GM23338 (cell line): ENCODE measurements at regions not wholly inside any gene's neighbourhood (a gene's known extent, or its start where the extent isn't known, plus 50 kb on each side); places are given as distances from the start of the nearest gene placed in this dataset.

ENCODE experiments used
- EZH2 ChIP-seq: fragments of 200-600 bp; sonication (generic); IDR thresholded peaks from one replicate; pipeline ENCODE4 v1.8.0; 2017; ENCODE audit warnings: antibody characterized with exemption, mild to moderate bottlenecking, low read depth; ENCODE audit not compliant: unreplicated experiment
- EZH2phosphoT487 ChIP-seq: fragments of 200-600 bp; sonication (generic); IDR thresholded peaks from one replicate; pipeline ENCODE4 v1.8.1; 2018; ENCODE audit warnings: antibody characterized with exemption; ENCODE audit not compliant: unreplicated experiment
- NANOG ChIP-seq: IDR thresholded peaks from 2 replicates; pipeline ENCODE4 v1.6.1; 2016; ENCODE audit warnings: antibody characterized with exemption, borderline replicate concordance
- POLR2AphosphoS5 ChIP-seq: IDR thresholded peaks from 2 replicates; pipeline ENCODE4 v1.6.1; 2016; ENCODE audit warnings: antibody characterized with exemption, low read depth
- TF ChIP-seq, protein P1 (sequence below), 2 experiments: fragments of 200-600 bp in 1 of 2; sonication (generic) in 1 of 2; conservative IDR thresholded peaks; 2 replicates each; pipeline versions ENCODE4 v1.5.1 to v1.6.1; 2016 to 2017; ENCODE audit warnings: antibody characterized with exemption in 2 of 2, low read depth in 2 of 2, mild to moderate bottlenecking in 2 of 2, moderate library complexity in 1 of 2
- TF ChIP-seq, protein P2 (sequence below): IDR thresholded peaks from one replicate; pipeline ENCODE4 v1.6.1; 2018; ENCODE audit warnings: antibody characterized with exemption; ENCODE audit not compliant: unreplicated experiment

DNA sequence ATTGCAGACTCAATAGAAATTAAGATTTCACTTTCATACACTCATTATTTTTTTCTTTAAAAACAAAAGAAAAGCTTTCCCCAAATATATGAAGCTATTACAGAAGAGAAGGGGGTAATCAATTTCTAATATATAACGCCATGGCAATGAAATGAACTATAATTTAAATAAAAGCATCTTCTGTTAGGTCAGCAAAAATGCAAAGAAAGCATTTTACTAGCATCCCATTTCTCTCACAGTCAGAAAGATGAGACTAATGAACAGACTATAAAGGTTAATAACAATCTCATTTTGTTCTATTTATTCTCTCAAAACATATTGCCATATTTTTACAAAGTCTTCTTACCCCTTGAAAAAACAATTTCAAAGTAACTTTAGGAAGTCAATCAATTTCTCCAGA lies 89.0 kb downstream of the TRIML1 start:
- TF ChIP-seq EZH2 (no peak), NANOG (no peak), EZH2phosphoT487 (no peak), POLR2AphosphoS5 (no peak)
- TF ChIP-seq, protein P1, sequence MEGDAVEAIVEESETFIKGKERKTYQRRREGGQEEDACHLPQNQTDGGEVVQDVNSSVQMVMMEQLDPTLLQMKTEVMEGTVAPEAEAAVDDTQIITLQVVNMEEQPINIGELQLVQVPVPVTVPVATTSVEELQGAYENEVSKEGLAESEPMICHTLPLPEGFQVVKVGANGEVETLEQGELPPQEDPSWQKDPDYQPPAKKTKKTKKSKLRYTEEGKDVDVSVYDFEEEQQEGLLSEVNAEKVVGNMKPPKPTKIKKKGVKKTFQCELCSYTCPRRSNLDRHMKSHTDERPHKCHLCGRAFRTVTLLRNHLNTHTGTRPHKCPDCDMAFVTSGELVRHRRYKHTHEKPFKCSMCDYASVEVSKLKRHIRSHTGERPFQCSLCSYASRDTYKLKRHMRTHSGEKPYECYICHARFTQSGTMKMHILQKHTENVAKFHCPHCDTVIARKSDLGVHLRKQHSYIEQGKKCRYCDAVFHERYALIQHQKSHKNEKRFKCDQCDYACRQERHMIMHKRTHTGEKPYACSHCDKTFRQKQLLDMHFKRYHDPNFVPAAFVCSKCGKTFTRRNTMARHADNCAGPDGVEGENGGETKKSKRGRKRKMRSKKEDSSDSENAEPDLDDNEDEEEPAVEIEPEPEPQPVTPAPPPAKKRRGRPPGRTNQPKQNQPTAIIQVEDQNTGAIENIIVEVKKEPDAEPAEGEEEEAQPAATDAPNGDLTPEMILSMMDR (conservative IDR thresholded peaks at IDR 0.05; ENCODE audit: low read depth in 2 of 2): no peak
- TF ChIP-seq, protein P2, sequence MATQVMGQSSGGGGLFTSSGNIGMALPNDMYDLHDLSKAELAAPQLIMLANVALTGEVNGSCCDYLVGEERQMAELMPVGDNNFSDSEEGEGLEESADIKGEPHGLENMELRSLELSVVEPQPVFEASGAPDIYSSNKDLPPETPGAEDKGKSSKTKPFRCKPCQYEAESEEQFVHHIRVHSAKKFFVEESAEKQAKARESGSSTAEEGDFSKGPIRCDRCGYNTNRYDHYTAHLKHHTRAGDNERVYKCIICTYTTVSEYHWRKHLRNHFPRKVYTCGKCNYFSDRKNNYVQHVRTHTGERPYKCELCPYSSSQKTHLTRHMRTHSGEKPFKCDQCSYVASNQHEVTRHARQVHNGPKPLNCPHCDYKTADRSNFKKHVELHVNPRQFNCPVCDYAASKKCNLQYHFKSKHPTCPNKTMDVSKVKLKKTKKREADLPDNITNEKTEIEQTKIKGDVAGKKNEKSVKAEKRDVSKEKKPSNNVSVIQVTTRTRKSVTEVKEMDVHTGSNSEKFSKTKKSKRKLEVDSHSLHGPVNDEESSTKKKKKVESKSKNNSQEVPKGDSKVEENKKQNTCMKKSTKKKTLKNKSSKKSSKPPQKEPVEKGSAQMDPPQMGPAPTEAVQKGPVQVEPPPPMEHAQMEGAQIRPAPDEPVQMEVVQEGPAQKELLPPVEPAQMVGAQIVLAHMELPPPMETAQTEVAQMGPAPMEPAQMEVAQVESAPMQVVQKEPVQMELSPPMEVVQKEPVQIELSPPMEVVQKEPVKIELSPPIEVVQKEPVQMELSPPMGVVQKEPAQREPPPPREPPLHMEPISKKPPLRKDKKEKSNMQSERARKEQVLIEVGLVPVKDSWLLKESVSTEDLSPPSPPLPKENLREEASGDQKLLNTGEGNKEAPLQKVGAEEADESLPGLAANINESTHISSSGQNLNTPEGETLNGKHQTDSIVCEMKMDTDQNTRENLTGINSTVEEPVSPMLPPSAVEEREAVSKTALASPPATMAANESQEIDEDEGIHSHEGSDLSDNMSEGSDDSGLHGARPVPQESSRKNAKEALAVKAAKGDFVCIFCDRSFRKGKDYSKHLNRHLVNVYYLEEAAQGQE: no peak
